DOHH2 (cell line): ENCODE measurements at regions not wholly inside any gene's neighbourhood (a gene's known extent, or its start where the extent isn't known, plus 50 kb on each side); places are given as distances from the start of the nearest gene placed in this dataset.

Source experiments
- EZH2phosphoT487 ChIP-seq: fragments of 200-600 bp; sonication (generic); IDR thresholded peaks from 2 replicates; pipeline ENCODE4 v1.6.1; 2017; ENCODE audit warnings: borderline replicate concordance, mild to moderate bottlenecking, antibody characterized with exemption, low read length, moderate library complexity, mixed read lengths
- TF ChIP-seq, protein P1 (sequence below): fragments of 200-600 bp; sonication (generic); IDR thresholded peaks from one replicate; pipeline ENCODE4 v1.5.1; 2014; ENCODE audit warnings: antibody characterized with exemption, mild to moderate bottlenecking, low read depth, low read length; ENCODE audit not compliant: poor library complexity, severe bottlenecking

DNA sequence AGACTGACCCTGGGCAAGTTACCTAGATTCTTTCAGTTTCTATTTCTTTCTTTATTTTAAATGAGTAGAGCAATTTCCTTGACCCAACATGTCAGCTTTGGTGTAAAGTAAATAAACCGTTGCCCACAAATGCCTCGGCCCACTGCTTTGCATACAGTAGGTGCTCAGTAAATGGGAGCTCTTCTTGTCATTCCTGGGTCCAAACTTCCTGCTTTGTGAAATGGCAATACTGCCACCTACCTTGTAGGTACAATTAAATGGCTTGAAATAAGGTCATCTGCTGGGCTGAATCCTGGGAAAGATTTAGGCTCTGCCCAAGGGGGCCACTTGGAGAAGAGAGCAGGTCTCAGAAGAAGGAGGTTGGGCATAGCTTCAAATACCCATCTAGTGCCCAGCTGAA is 253.0 kb downstream of the HS3ST3B1 start:
- TF ChIP-seq, protein P1, sequence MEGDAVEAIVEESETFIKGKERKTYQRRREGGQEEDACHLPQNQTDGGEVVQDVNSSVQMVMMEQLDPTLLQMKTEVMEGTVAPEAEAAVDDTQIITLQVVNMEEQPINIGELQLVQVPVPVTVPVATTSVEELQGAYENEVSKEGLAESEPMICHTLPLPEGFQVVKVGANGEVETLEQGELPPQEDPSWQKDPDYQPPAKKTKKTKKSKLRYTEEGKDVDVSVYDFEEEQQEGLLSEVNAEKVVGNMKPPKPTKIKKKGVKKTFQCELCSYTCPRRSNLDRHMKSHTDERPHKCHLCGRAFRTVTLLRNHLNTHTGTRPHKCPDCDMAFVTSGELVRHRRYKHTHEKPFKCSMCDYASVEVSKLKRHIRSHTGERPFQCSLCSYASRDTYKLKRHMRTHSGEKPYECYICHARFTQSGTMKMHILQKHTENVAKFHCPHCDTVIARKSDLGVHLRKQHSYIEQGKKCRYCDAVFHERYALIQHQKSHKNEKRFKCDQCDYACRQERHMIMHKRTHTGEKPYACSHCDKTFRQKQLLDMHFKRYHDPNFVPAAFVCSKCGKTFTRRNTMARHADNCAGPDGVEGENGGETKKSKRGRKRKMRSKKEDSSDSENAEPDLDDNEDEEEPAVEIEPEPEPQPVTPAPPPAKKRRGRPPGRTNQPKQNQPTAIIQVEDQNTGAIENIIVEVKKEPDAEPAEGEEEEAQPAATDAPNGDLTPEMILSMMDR: no peak
- TF ChIP-seq EZH2phosphoT487: no peak
